Cardiac muscle cell (in vitro differentiated cells and primary cell): ENCODE measurements at regions not wholly inside any gene's neighbourhood (a gene's known extent, or its start where the extent isn't known, plus 50 kb on each side); places are given as distances from the start of the nearest gene placed in this dataset.

Experiments used
- DNase-seq, 2 donors: peaks; one replicate each; pipeline versions ENCODE4 v3.0.0 to v3.0.0-alpha.2; 2010 to 2017; ENCODE audit warnings: low read depth in 1 of 2, low spot score in 1 of 2
- H3K27ac ChIP-seq: fragments of 200-600 bp; sonication (generic); 2 replicates; pipeline ENCODE4 v1.5.1; 2016
- H3K27me3 ChIP-seq: fragments of 200-600 bp; sonication (generic); 2 replicates; pipeline ENCODE4 v1.6.0; 2016; ENCODE audit warnings: control low read depth
- H3K36me3 ChIP-seq: fragments of 200-600 bp; sonication (generic); 2 replicates; pipeline ENCODE4 v1.5.1; 2016; ENCODE audit warnings: control low read depth
- H3K4me1 ChIP-seq: fragments of 200-600 bp; sonication (generic); 2 replicates; pipeline ENCODE4 v1.8.1; 2017; ENCODE audit warnings: low read depth, mild to moderate bottlenecking, mixed run types
- H3K4me3 ChIP-seq: fragments of 200-600 bp; sonication (generic); 2 replicates; pipeline ENCODE4 v1.5.1; 2016; ENCODE audit warnings: mild to moderate bottlenecking
- H3K9me3 ChIP-seq: fragments of 200-600 bp; sonication (generic); 2 replicates; pipeline ENCODE4 v1.5.1; 2017; ENCODE audit warnings: low read depth, mild to moderate bottlenecking, control low read depth
- TF ChIP-seq, protein P1 (sequence below): IDR thresholded peaks from 2 replicates; pipeline ENCODE4 v1.5.1; 2012; ENCODE audit warnings: low read depth, mild to moderate bottlenecking, low read length

GRCh38 chr9:22898591-22898990 is 452.0 kb downstream of the DMRTA1 start:
- Histone ChIP-seq H3K9me3 (no peaks in the 10 kb centered on the region), H3K4me3 (no peak overlapping the region), H3K27ac (no peak overlapping the region), H3K4me1 (no peaks in the 10 kb centered on the region), H3K27me3 (no peaks in the 10 kb centered on the region), H3K36me3 (no peaks in the 10 kb centered on the region)
- TF ChIP-seq, protein P1, sequence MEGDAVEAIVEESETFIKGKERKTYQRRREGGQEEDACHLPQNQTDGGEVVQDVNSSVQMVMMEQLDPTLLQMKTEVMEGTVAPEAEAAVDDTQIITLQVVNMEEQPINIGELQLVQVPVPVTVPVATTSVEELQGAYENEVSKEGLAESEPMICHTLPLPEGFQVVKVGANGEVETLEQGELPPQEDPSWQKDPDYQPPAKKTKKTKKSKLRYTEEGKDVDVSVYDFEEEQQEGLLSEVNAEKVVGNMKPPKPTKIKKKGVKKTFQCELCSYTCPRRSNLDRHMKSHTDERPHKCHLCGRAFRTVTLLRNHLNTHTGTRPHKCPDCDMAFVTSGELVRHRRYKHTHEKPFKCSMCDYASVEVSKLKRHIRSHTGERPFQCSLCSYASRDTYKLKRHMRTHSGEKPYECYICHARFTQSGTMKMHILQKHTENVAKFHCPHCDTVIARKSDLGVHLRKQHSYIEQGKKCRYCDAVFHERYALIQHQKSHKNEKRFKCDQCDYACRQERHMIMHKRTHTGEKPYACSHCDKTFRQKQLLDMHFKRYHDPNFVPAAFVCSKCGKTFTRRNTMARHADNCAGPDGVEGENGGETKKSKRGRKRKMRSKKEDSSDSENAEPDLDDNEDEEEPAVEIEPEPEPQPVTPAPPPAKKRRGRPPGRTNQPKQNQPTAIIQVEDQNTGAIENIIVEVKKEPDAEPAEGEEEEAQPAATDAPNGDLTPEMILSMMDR, result no peak
- no peak for DNase-seq

GRCh38 chr9:22911632-22912031 is 465.0 kb downstream of the DMRTA1 start:
- H3K4me1 ChIP-seq, result peaks cover 6% of the 10 kb centered on the region
- H3K9me3 ChIP-seq, result no peaks in the 10 kb centered on the region
- H3K36me3 ChIP-seq, result no peaks in the 10 kb centered on the region
- H3K27me3 ChIP-seq, result no peaks in the 10 kb centered on the region
- TF ChIP-seq, protein P1, result no peak
- no peak overlapping the region for H3K4me3 ChIP-seq
- H3K27ac ChIP-seq, result no peak overlapping the region
- no peak for DNase-seq

GRCh38 chr9:22913026-22913425 is 466.4 kb downstream of the DMRTA1 start:
- H3K27ac ChIP-seq, result no peak overlapping the region
- H3K36me3 ChIP-seq, result no peaks in the 10 kb centered on the region
- no peak overlapping the region for H3K4me3 ChIP-seq
- H3K4me1 ChIP-seq, result peaks cover 6% of the 10 kb centered on the region
- TF ChIP-seq, protein P1, result no peak
- DNase-seq, result no peak
- H3K27me3 ChIP-seq, result no peaks in the 10 kb centered on the region
- no peaks in the 10 kb centered on the region for H3K9me3 ChIP-seq

GRCh38 chr9:22913518-22913917 is 466.9 kb downstream of the DMRTA1 start:
- peaks cover 6% of the 10 kb centered on the region for H3K4me1 ChIP-seq
- no peaks in the 10 kb centered on the region for H3K27me3 ChIP-seq
- H3K4me3 ChIP-seq, result no peak overlapping the region
- no peak overlapping the region for H3K27ac ChIP-seq
- H3K9me3 ChIP-seq, result no peaks in the 10 kb centered on the region
- no peaks in the 10 kb centered on the region for H3K36me3 ChIP-seq
- DNase-seq, result peak in 1 of 2 donors; percentile 10
- TF ChIP-seq, protein P1, result no peak

DNA sequence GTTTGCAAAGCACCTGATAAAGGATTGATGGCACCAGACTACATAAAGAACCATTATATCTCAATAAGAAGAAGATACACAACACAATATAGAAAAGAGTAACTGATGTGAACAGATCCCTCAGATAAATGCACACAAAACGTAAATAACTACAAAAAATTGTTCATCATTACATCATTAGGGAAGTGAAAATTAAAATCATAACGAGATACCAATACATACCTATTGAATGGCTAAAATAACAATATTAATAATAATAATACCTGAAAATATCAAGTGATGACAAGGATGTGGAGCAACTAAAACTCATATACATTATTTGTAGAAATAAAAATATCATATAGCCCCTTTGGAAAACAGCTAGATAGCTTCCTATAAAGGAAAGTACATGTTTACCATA is 469.5 kb downstream of the DMRTA1 start:
- no peaks in the 10 kb centered on the region for H3K9me3 ChIP-seq

More for the DNA sequence above, 469.5 kb downstream of the DMRTA1 start:
- no peaks in the 10 kb centered on the region for H3K36me3 ChIP-seq
- no peak overlapping the region for H3K4me3 ChIP-seq
- DNase-seq, result no peak
- H3K27me3 ChIP-seq, result no peaks in the 10 kb centered on the region
- TF ChIP-seq, protein P1, result no peak
- H3K27ac ChIP-seq, result no peak overlapping the region
- H3K4me1 ChIP-seq, result peaks cover 6% of the 10 kb centered on the region
